Nucleus accumbens (tissue), 56 donors: ENCODE measurements at regions not wholly inside any gene's neighbourhood (a gene's known extent, or its start where the extent isn't known, plus 50 kb on each side); places are given as distances from the start of the nearest gene placed in this dataset.
A peak's percentile ranks its signal among the peaks of the same experiment; 100 is the strongest.
"Not testable (repeated sequence)": the region's sequence is repeated elsewhere in the genome, so short reads cannot be mapped to it uniquely, and the experiment has no call there.

Experiments used
- DNase-seq, 56 donors: peaks; one replicate each; lab custom pipeline; 2025; lab: John Stamatoyannopoulos, UW

DNA sequence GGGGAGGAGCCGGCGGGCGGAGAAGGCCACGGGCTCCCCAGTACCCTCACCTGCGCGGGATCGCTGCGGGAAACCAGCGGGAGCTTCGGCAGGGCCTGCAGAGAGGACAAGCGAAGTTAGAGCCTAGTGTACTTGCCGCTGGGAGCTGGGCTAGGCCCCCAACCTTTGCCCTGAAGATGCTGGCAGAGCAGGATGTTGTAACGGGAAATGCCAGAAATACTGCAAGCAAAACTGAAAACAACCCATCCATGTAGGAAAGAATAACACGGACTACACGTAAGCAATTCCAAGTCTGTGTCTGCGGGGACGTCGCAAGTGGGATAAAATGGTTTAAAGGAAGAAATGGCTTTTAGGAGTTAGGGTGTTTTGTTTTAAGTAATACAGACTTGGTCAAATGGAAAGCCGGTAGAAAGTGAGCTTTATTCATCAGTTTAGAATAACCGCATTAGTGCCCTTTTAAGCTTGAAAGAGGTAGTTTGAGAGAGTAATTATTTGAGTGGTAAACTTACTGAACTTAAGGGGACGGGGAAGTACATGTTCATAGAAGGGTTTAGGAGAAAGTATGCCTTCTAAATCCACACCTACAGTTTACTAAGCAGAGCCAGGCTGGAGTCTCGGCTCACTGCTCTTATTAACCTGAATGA lies 121.3 kb upstream of the NIPA1 start:
- DNase-seq: peak in 11 of 56 donors; percentile 5 to 54 (median 16)

GRCh38 chr15:22665711-22666110 lies 120.7 kb upstream of the NIPA1 start:
- DNase-seq: not testable (repeated sequence)

DNA sequence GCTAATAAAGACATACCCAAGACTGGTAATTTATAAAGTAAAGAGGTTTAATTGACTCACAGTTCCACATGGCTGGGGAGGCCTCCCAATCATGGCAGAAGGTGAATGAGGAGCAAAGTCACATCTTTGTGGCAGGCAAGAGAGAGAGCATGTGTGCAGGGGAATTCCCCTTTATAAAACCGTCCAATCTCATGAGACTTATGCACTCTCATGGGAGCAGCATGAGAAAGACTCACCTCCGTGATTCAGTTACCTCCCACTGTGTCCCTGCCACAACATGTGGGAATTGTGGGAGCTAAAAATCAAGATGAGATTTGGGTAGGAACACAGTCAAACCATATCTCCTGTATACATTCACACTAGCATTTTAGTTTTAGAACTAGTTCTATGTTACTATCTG lies 101.7 kb upstream of the NIPA1 start:
- DNase-seq: not testable (repeated sequence)

DNA sequence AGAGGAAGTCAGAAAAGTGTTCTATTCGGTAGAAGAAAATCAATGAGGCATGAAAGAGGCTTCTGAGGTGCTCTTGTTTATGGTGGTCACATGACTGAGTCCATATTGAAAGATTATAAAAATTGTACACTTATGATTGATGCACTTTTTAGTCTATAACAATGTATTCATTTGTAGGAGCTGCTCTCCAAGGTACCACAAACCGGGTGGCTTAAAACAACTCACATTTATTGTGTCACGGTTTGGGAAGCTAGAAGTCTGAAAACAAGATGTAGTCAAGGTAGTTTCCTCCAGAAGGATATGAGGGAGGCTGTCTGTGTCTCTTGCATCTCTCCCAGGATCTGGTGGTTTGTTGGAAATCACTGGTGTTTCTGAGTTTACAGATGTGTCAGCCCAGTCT lies 86.6 kb upstream of the NIPA1 start:
- DNase-seq: not testable (repeated sequence)

DNA sequence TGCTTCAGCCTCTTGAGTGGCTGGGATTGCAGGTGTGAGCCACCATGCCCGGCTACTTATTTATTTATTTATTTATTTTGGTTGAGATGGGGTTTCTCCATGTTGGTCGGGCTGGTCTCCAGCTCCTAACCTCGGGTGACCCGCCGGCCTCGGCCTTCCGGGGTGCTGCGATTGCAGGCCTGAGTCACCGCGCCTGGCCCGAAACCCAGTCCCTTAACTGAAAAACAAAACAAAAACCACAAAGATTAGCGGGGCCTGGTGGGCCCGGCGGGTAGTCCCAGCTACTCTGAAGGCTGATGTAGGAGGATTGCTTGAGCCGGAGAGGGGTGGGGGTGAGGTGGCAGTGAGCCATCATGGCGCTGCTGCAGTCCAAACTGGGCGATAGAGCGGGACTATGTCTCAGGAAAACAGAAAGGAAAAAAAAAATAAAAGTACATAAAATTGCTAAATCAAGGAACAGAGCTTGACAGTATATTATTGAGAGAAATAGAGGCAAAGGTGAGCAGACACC lies 75.6 kb upstream of the NIPA1 start:
- DNase-seq: not testable (repeated sequence)

DNA sequence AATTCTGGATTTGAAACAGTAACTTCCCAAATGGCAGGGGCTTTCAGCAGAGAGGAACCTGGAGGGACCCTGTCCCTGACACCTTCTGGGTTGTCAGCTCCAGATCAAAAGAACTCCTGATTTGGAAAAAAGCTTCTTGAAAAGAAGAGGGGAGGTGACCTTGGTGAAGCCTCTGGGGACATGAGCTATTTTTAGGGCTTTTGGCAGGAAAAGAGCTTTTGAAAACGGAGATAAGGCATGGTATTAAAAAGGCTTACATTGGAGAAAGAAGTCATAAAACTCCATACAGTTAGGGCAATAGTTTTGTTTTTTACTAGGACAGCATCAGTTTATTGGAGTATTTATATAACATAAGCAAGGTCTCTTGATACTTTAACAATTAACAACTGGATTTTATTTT lies 72.5 kb upstream of the NIPA1 start:
- DNase-seq: not testable (repeated sequence)

DNA sequence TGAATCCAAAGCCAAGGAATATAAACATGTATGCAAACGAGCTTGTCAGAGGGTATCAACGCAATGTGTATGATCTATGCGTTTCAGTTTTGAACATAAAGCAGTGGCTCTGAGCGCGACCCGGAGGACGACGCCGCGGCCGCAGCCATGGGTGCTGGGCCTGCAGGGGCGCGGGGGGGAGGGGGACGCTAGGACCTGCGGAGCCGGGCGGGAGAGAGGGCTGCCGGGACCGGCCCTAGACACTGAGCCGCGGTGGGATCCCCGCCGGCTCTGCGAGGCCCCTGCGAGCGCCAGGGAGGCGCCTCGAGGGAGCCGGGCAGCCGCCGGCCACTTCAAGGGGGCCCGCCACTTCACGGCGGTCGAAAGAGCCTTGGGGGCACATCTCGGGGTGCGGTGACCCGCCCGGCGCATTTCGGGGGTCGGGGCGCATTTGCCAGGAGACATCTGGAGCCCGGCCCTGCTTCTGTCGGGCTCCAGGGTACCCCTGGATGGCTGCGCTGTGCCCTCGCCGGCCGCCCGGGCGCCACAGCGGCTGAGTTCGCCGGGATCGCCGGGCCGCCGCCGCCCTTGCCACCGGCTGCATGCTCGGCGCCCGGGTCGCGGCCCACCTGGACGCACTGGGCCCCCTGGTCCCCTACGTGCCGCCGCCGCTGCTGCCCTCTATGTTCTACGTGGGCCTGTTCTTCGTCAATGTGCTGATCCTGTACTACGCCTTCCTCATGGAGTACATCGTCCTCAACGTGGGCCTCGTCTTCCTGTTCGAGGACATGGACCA lies 71.9 kb upstream of the NIPA1 start:
- not testable (repeated sequence) for DNase-seq

DNA sequence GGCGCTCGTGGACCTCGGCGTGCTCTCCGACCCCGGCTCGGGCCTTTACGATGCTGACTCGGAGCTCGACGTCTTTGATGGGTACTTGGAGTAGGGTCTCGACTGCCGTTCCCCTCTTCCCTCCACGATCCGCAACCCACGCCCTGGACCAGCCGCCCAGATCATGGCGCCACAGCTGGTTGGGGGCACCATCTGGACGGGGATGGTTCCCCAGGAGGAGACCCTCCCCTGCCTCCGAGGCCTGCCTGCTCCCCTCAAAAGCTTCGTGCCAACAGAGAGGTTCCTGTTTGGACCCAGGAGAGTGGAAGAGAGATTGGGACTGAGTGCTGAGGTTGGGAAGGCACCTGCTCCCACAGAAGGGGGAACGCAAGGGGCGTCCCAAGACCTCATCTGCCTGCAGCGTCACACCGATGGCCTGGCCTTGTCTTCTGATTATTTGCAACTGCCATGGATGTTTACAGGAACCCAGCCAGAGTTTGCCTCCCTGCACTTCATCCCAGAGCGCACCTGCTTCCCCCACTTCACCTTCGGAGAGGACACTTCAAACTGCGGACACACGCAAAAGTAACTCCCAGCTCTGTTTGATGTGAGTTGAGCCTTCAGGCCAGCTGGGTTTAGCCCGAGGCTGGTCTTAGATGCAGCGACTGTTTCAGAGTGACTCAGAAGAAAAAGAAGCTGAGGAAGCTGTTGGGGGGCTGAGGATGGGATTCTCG lies 71.2 kb upstream of the NIPA1 start:
- DNase-seq: not testable (repeated sequence)

DNA sequence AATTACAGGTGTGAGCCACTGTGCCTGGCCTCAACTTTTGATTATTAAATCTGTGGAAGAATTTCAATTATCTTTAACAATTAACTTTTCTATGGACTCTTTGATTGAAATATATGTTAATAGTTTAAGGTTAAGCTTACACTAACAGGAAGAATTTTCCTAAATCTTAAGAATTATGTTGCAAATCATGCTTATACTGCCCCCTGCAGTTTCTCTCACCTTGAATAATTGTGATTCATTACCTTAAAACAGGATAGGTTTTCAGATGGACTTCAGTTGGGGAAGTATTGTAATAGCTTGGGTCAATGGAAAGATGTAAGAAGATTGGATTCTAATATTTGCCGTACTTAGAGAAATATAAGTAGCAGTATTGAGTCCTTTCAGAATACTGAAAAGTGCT lies 66.5 kb upstream of the NIPA1 start:
- not testable (repeated sequence) for DNase-seq

DNA sequence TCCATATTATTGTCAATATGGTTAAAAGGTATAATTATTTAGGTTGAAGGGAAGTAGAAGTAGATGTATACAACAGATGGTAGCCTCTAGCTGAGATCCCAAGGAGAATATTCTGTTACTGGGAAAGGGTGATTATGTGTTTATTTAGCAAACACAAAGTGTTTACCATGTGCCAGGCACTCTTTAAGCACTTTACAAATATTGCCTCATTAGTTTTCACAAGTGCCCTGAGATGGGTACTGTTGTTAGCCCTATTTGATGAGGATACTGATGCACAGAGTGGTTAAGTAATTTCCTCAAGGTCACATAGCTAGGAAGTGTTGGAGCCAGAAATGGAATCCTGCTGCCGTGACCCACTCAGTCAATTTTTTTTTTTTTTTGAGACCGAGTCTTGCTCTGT lies 60.3 kb upstream of the NIPA1 start:
- DNase-seq: not testable (repeated sequence)

GRCh38 chr15:22735067-22735466 lies 51.4 kb upstream of the NIPA1 start:
- not testable (repeated sequence) for DNase-seq

GRCh38 chr15:22735781-22736180 lies 50.7 kb upstream of the NIPA1 start:
- DNase-seq: no peak

- DNase-seq: not testable (repeated sequence)
These were observed 50.2 kb upstream of the NIPA1 start for GRCh38 chr15:22736200-22736599.
